Endothelial cell of umbilical vein (primary cell): ENCODE measurements at regions not wholly inside any gene's neighbourhood (a gene's known extent, or its start where the extent isn't known, plus 50 kb on each side); places are given as distances from the start of the nearest gene placed in this dataset.

Experiments used
- BruUV-seq: library from RNA; stranded (reverse); fragments of 400-500 nt; replicated peaks from 2 replicates; lab custom pipeline; 2021; lab: Mats Ljungman, UMichigan
- CTCF ChIA-PET: fragments of 300-600, 350-600 bp; sonication (Branson Sonifier 250); formaldehyde crosslinking; loops from one replicate; lab custom pipeline; 2021; ENCODE audit warnings: antibody characterized with exemption, inconsistent platforms; lab: Charles Lee
- POLR2A ChIA-PET: fragments of 300-600, 350-600 bp; sonication (Branson Sonifier 250); formaldehyde crosslinking; loops from one replicate; lab custom pipeline; 2021; ENCODE audit warnings: antibody characterized with exemption, inconsistent platforms; lab: Charles Lee
- DNase-seq: peaks from one replicate; pipeline ENCODE4 v3.0.0-alpha.2; 2011; ENCODE audit warnings: low read depth, low spot score
- FAIRE-seq: peaks from 2 replicates; lab custom pipeline; 2011; peaks lifted over from hg19 to GRCh38; lab: Jason Lieb, UNC
- H2AFZ ChIP-seq: 2 replicates; pipeline ENCODE4 v1.6.0; 2012; ENCODE audit warnings: low read depth, low read length, control low read depth, inconsistent platforms
- H3K27ac ChIP-seq: 2 replicates; pipeline ENCODE4 v1.5.1; 2011; ENCODE audit warnings: low read depth, mild to moderate bottlenecking, control low read depth, low read length, moderate library complexity; ENCODE audit not compliant: insufficient read depth
- H3K27me3 ChIP-seq, 2 experiments: 2 replicates each; pipeline versions ENCODE4 v1.6.0 to v1.6.1; 2011; ENCODE audit warnings: low read length in 2 of 2, mixed read lengths in 1 of 2; ENCODE audit not compliant: control insufficient read depth in 2 of 2, insufficient read depth in 2 of 2
- H3K36me3 ChIP-seq, 2 experiments: 2 replicates in 1 of 2; 3 replicates in 1 of 2; pipeline ENCODE4 v1.5.1; 2011; ENCODE audit warnings: low read length in 2 of 2, mild to moderate bottlenecking in 1 of 2, moderate library complexity in 1 of 2; ENCODE audit not compliant: control insufficient read depth in 2 of 2, insufficient read depth in 2 of 2; ENCODE audit errors: extremely low read depth in 1 of 2
- H3K4me1 ChIP-seq: 3 replicates; pipeline ENCODE4 v1.5.1; 2011; ENCODE audit warnings: mild to moderate bottlenecking, low read length; ENCODE audit not compliant: control insufficient read depth, insufficient read depth; ENCODE audit errors: extremely low read depth
- H3K4me2 ChIP-seq: 2 replicates; pipeline ENCODE4 v1.6.1; 2011; ENCODE audit warnings: low read length, control low read depth, mixed read lengths; ENCODE audit not compliant: insufficient read depth
- H3K4me3 ChIP-seq, 3 experiments: fragments of 200-600 bp in 1 of 3; sonication (generic), shearing (Covaris generic) in 1 of 3; replicated peaks in 1 of 3; 2 replicates each; pipeline ENCODE4 v1.5.1; 2011 to 2016; ENCODE audit warnings: control low read depth in 3 of 3, low read length in 3 of 3, mild to moderate bottlenecking in 2 of 3, inconsistent platforms in 1 of 3, low read depth in 1 of 3, moderate library complexity in 1 of 3; ENCODE audit not compliant: insufficient read depth in 1 of 3
- H3K79me2 ChIP-seq: 2 replicates; pipeline ENCODE4 v1.6.0; 2012; ENCODE audit warnings: low read length, inconsistent platforms; ENCODE audit not compliant: control insufficient read depth, insufficient read depth
- H3K9ac ChIP-seq: replicated peaks from 2 replicates; pipeline ENCODE3; 2011; ENCODE audit warnings: low read length, control low read depth; ENCODE audit not compliant: insufficient read depth; ENCODE audit errors: extremely low read depth
- H3K9me1 ChIP-seq: replicated peaks from 3 replicates; pipeline ENCODE4 v1.6.0; 2011; ENCODE audit warnings: mild to moderate bottlenecking, low read length; ENCODE audit not compliant: control insufficient read depth, insufficient read depth; ENCODE audit errors: extremely low read depth
- H3K9me3 ChIP-seq: replicated peaks from 2 replicates; pipeline ENCODE4 v1.5.1; 2012; ENCODE audit warnings: low read length, inconsistent platforms; ENCODE audit not compliant: control insufficient read depth, insufficient read depth
- H4K20me1 ChIP-seq: replicated peaks from 2 replicates; pipeline ENCODE3; 2011; ENCODE audit warnings: mild to moderate bottlenecking, low read length; ENCODE audit not compliant: control insufficient read depth, insufficient read depth; ENCODE audit errors: extremely low read depth
- EZH2 ChIP-seq: IDR thresholded peaks from 2 replicates; pipeline ENCODE4 v1.6.1; 2012; ENCODE audit warnings: borderline replicate concordance, low read depth, mild to moderate bottlenecking, moderate library complexity, low read length, inconsistent platforms; ENCODE audit not compliant: severe bottlenecking
- FOS ChIP-seq: IDR thresholded peaks from 2 replicates; pipeline ENCODE4 v1.6.1; 2011; ENCODE audit warnings: mild to moderate bottlenecking, low read length, moderate library complexity, borderline replicate concordance; ENCODE audit not compliant: insufficient read depth
- GATA2 ChIP-seq: IDR thresholded peaks from 2 replicates; pipeline ENCODE4 v1.7.0; 2011; ENCODE audit warnings: low read depth, mild to moderate bottlenecking, moderate library complexity, mixed read lengths, low read length; ENCODE audit not compliant: insufficient read length, insufficient read depth
- JUN ChIP-seq: IDR thresholded peaks from 2 replicates; pipeline ENCODE4 v1.6.1; 2011; ENCODE audit warnings: borderline replicate concordance, low read depth; ENCODE audit not compliant: insufficient read length, insufficient read depth
- MYC ChIP-seq: IDR thresholded peaks from one replicate; pipeline ENCODE4 v1.6.1; 2011; ENCODE audit warnings: mild to moderate bottlenecking, low read depth, low read length
- POLR2A ChIP-seq: IDR thresholded peaks from 2 replicates; pipeline ENCODE4 v1.6.1; 2012; ENCODE audit warnings: low read depth, mild to moderate bottlenecking, control low read depth, low read length
- POLR2AphosphoS5 ChIP-seq: IDR thresholded peaks from 2 replicates; pipeline ENCODE4 v1.6.1; 2012; ENCODE audit warnings: low read depth, mild to moderate bottlenecking, control low read depth, low read length, moderate library complexity; ENCODE audit not compliant: insufficient read depth
- dilution Hi-C: fragments of 300-500 bp; cut with MboI; formaldehyde crosslinking; loops from one replicate; pipeline ENCODE4 v1.15.0; 2019; ENCODE audit warnings: low sequenced_read_pairs; ENCODE audit not compliant: extremely low pct_ligation_motif_present
- intact Hi-C: fragments of 100-400 bp; cut with micrococcal nuclease; formaldehyde crosslinking; loops from one replicate; pipeline ENCODE4 v1.10.0; 2022
- TF ChIP-seq, protein P1 (sequence below), 2 donors: IDR thresholded peaks; 1 replicate in 1 of 2; 2 replicates in 1 of 2; pipeline ENCODE4 v1.5.1; 2011; ENCODE audit warnings: low read length in 2 of 2, mild to moderate bottlenecking in 2 of 2, moderate library complexity in 2 of 2, control low read depth in 1 of 2, inconsistent platforms in 1 of 2, low read depth in 1 of 2; ENCODE audit not compliant: insufficient read depth in 1 of 2; ENCODE audit errors: extremely low read depth in 1 of 2
- TF ChIP-seq, protein P2 (sequence below): IDR thresholded peaks from 2 replicates; pipeline ENCODE4 v1.6.1; 2011; ENCODE audit not compliant: insufficient read depth, insufficient read length

DNA sequence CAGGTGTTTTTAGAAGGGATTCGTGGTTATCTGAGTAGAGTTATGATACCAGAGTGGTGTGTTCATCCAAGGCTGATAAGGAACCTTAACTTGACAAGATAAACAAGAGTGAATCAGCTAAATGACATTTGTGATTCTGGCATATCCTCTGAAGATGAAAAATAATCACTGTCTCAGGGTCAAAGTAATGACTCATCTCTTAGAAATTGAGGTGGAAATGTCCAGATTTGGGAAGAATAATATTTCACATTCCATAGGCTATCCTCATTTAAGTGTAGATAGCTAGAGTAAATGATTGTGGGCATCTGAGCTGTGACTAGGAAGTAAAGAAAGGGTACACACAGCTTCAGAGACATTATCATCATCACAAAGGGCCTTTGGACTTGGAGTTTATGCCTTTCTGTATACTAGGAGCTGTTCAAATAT is 255.7 kb downstream of the GJA1 start:
- H3K9me1 ChIP-seq: no peaks in the 10 kb centered on the region
- H3K27me3 ChIP-seq: no peaks in the 10 kb centered on the region
- H3K4me3 ChIP-seq: no peak overlapping the region
- no peak overlapping the region for H2AFZ ChIP-seq
- no peak overlapping the region for H3K9ac ChIP-seq
- H3K9me3 ChIP-seq: no peaks in the 10 kb centered on the region
- FAIRE-seq (no peak), DNase-seq (no peak)
- BruUV-seq: no TSS peak
- no peaks in the 10 kb centered on the region for H3K79me2 ChIP-seq
- dilution Hi-C loops (no loop called here), intact Hi-C loops (no loop called here)
- peaks cover 11% of the 10 kb centered on the region for H3K4me1 ChIP-seq
- H4K20me1 ChIP-seq: no peaks in the 10 kb centered on the region
- ChIA-PET POLR2A (no interaction called here), CTCF (no interaction called here)
- TF ChIP-seq MYC (no peak), GATA2 (peak; percentile 55), JUN (no peak), FOS (peak; percentile 69), POLR2AphosphoS5 (no peak), EZH2 (no peak), POLR2A (no peak)
- TF ChIP-seq, protein P1, sequence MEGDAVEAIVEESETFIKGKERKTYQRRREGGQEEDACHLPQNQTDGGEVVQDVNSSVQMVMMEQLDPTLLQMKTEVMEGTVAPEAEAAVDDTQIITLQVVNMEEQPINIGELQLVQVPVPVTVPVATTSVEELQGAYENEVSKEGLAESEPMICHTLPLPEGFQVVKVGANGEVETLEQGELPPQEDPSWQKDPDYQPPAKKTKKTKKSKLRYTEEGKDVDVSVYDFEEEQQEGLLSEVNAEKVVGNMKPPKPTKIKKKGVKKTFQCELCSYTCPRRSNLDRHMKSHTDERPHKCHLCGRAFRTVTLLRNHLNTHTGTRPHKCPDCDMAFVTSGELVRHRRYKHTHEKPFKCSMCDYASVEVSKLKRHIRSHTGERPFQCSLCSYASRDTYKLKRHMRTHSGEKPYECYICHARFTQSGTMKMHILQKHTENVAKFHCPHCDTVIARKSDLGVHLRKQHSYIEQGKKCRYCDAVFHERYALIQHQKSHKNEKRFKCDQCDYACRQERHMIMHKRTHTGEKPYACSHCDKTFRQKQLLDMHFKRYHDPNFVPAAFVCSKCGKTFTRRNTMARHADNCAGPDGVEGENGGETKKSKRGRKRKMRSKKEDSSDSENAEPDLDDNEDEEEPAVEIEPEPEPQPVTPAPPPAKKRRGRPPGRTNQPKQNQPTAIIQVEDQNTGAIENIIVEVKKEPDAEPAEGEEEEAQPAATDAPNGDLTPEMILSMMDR (IDR thresholded peaks at IDR 0.05; ENCODE audit: extremely low read depth in 1 of 2, insufficient read depth in 1 of 2, low read depth in 1 of 2, low read length in 2 of 2): no peak
- TF ChIP-seq, protein P2, sequence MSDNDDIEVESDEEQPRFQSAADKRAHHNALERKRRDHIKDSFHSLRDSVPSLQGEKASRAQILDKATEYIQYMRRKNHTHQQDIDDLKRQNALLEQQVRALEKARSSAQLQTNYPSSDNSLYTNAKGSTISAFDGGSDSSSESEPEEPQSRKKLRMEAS: no peak
- H3K27ac ChIP-seq: no peak overlapping the region
- H3K4me2 ChIP-seq: peak overlapping the region; percentile 32
- H3K36me3 ChIP-seq: no peaks in the 10 kb centered on the region
